Muscle layer of duodenum (tissue), 2 donors: ENCODE measurements at regions not wholly inside any gene's neighbourhood (a gene's known extent, or its start where the extent isn't known, plus 50 kb on each side); places are given as distances from the start of the nearest gene placed in this dataset.

Experiments
- H3K27ac ChIP-seq: one replicate; pipeline ENCODE4 v1.7.0; 2013; ENCODE audit warnings: mild to moderate bottlenecking, low read length
- H3K27me3 ChIP-seq: one replicate; pipeline ENCODE4 v1.7.0; 2013; ENCODE audit warnings: low read depth, mild to moderate bottlenecking, control low read depth, low read length
- H3K36me3 ChIP-seq, 2 donors: one replicate each; pipeline ENCODE4 v1.7.0; 2013; ENCODE audit warnings: low read length in 2 of 2, control low read depth in 1 of 2, mild to moderate bottlenecking in 1 of 2; ENCODE audit not compliant: insufficient read depth in 2 of 2, control insufficient read depth in 1 of 2
- H3K4me1 ChIP-seq, 2 donors: one replicate each; pipeline ENCODE4 v1.7.0; 2013; ENCODE audit warnings: low read length in 2 of 2, mild to moderate bottlenecking in 2 of 2, control low read depth in 1 of 2, moderate library complexity in 1 of 2; ENCODE audit not compliant: insufficient read depth in 2 of 2, control insufficient read depth in 1 of 2
- H3K4me3 ChIP-seq, 2 donors: one replicate each; pipeline ENCODE4 v1.7.0; 2013; ENCODE audit warnings: low read length in 2 of 2, low read depth in 1 of 2, mild to moderate bottlenecking in 1 of 2
- H3K9me3 ChIP-seq, 2 donors: one replicate each; pipeline ENCODE4 v1.7.0; 2013; ENCODE audit warnings: low read length in 2 of 2, control low read depth in 1 of 2, mild to moderate bottlenecking in 1 of 2; ENCODE audit not compliant: control insufficient read depth in 1 of 2
- donor health status: healthy.

- H3K9me3 ChIP-seq = no peaks in the 10 kb centered on the region
These were observed 1232.0 kb upstream of the CDH18 start for GRCh38 chr5:21219966-21220365.

GRCh38 chr5:21219251-21219650 is 1231.3 kb upstream of the CDH18 start:
- H3K4me3 ChIP-seq = no peak overlapping the region
- no peaks in the 10 kb centered on the region for H3K9me3 ChIP-seq
- H3K4me1 ChIP-seq = no peaks in the 10 kb centered on the region
- no peaks in the 10 kb centered on the region for H3K27me3 ChIP-seq
- H3K27ac ChIP-seq = no peak overlapping the region
- H3K36me3 ChIP-seq = no peaks in the 10 kb centered on the region

More at GRCh38 chr5:21219966-21220365, 1232.0 kb upstream of the CDH18 start:
- Histone ChIP-seq H3K4me3 (no peak overlapping the region), H3K27ac (no peak overlapping the region), H3K36me3 (no peaks in the 10 kb centered on the region), H3K4me1 (no peaks in the 10 kb centered on the region), H3K27me3 (no peaks in the 10 kb centered on the region)

- H3K36me3 ChIP-seq = no peaks in the 10 kb centered on the region
- H3K9me3 ChIP-seq = no peaks in the 10 kb centered on the region
- H3K27me3 ChIP-seq = no peaks in the 10 kb centered on the region
- H3K27ac ChIP-seq = no peak overlapping the region
- H3K4me3 ChIP-seq = no peak overlapping the region
- no peaks in the 10 kb centered on the region for H3K4me1 ChIP-seq
These were observed 1224.0 kb upstream of the CDH18 start for GRCh38 chr5:21212026-21212425.

GRCh38 chr5:21209409-21209808 is 1221.4 kb upstream of the CDH18 start:
- H3K27me3 ChIP-seq = no peaks in the 10 kb centered on the region
- no peaks in the 10 kb centered on the region for H3K36me3 ChIP-seq
- no peaks in the 10 kb centered on the region for H3K4me1 ChIP-seq
- no peak overlapping the region for H3K27ac ChIP-seq
- no peaks in the 10 kb centered on the region for H3K9me3 ChIP-seq
- no peak overlapping the region for H3K4me3 ChIP-seq

GRCh38 chr5:21199087-21199486 is 1211.1 kb upstream of the CDH18 start:
- Histone ChIP-seq H3K27me3 (no peaks in the 10 kb centered on the region), H3K9me3 (no peaks in the 10 kb centered on the region), H3K4me3 (no peak overlapping the region), H3K27ac (no peak overlapping the region), H3K4me1 (no peaks in the 10 kb centered on the region), H3K36me3 (no peaks in the 10 kb centered on the region)

- no peaks in the 10 kb centered on the region for H3K4me1 ChIP-seq
- no peaks in the 10 kb centered on the region for H3K36me3 ChIP-seq
- no peak overlapping the region for H3K4me3 ChIP-seq
- no peaks in the 10 kb centered on the region for H3K27me3 ChIP-seq
- H3K9me3 ChIP-seq = no peaks in the 10 kb centered on the region
- H3K27ac ChIP-seq = no peak overlapping the region
These were observed 1207.1 kb upstream of the CDH18 start for GRCh38 chr5:21195145-21195544.

GRCh38 chr5:21185536-21185935 is 1197.5 kb upstream of the CDH18 start:
- H3K27me3 ChIP-seq = no peaks in the 10 kb centered on the region
- no peaks in the 10 kb centered on the region for H3K36me3 ChIP-seq
- no peak overlapping the region for H3K4me3 ChIP-seq
- no peak overlapping the region for H3K27ac ChIP-seq
- no peaks in the 10 kb centered on the region for H3K9me3 ChIP-seq
- H3K4me1 ChIP-seq = no peaks in the 10 kb centered on the region

GRCh38 chr5:21184581-21184980 is 1196.6 kb upstream of the CDH18 start:
- H3K36me3 ChIP-seq = no peaks in the 10 kb centered on the region
- H3K27me3 ChIP-seq = no peaks in the 10 kb centered on the region
- no peak overlapping the region for H3K27ac ChIP-seq
- H3K4me1 ChIP-seq = no peaks in the 10 kb centered on the region
- H3K9me3 ChIP-seq = no peaks in the 10 kb centered on the region
- H3K4me3 ChIP-seq = no peak overlapping the region

GRCh38 chr5:21181609-21182125 is 1193.7 kb upstream of the CDH18 start:
- no peak overlapping the region for H3K4me3 ChIP-seq

GRCh38 chr5:21173526-21173925 is 1185.5 kb upstream of the CDH18 start:
- no peak overlapping the region for H3K4me3 ChIP-seq
- no peaks in the 10 kb centered on the region for H3K36me3 ChIP-seq
- no peaks in the 10 kb centered on the region for H3K4me1 ChIP-seq
- H3K27ac ChIP-seq = no peak overlapping the region
- H3K9me3 ChIP-seq = no peaks in the 10 kb centered on the region
- no peaks in the 10 kb centered on the region for H3K27me3 ChIP-seq

More at GRCh38 chr5:21181609-21182125, 1193.7 kb upstream of the CDH18 start:
- no peaks in the 10 kb centered on the region for H3K27me3 ChIP-seq
- no peak overlapping the region for H3K27ac ChIP-seq
- H3K9me3 ChIP-seq = no peaks in the 10 kb centered on the region
- H3K4me1 ChIP-seq = no peaks in the 10 kb centered on the region
- H3K36me3 ChIP-seq = no peaks in the 10 kb centered on the region

- Histone ChIP-seq H3K4me3 (no peak overlapping the region), H3K36me3 (no peaks in the 10 kb centered on the region), H3K4me1 (no peaks in the 10 kb centered on the region), H3K27me3 (no peaks in the 10 kb centered on the region), H3K27ac (no peak overlapping the region), H3K9me3 (no peaks in the 10 kb centered on the region)
These were observed 1185.0 kb upstream of the CDH18 start for GRCh38 chr5:21173036-21173435.

- Histone ChIP-seq H3K4me3 (no peak overlapping the region), H3K27ac (no peak overlapping the region), H3K27me3 (no peaks in the 10 kb centered on the region), H3K4me1 (no peaks in the 10 kb centered on the region), H3K36me3 (no peaks in the 10 kb centered on the region), H3K9me3 (no peaks in the 10 kb centered on the region)
These were observed 1183.0 kb upstream of the CDH18 start for GRCh38 chr5:21171038-21171437.
